ENCODE measurements at regions not wholly inside any gene's neighbourhood (a gene's known extent, or its start where the extent isn't known, plus 50 kb on each side); places are given as distances from the start of the nearest gene placed in this dataset.

DNA sequence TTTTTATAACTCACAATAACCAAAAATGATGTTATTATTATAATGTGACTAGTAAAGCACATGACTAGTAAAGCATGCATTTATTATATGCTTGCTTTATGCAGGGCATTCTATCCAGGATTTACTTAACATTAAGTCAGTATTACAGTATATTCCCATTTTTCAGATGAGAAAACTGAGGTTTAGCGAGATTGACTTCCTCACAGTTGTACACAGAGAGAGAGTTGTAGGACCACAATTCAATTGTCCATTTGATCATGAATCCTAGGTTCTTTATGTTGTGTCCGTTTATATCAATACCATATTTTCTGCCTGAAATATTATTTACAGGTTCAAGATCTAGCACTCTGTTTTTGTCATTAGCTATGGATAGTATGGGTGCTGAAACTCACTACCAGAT lies 301.5 kb downstream of the PRL start:
- TF ChIP-seq, protein P1, sequence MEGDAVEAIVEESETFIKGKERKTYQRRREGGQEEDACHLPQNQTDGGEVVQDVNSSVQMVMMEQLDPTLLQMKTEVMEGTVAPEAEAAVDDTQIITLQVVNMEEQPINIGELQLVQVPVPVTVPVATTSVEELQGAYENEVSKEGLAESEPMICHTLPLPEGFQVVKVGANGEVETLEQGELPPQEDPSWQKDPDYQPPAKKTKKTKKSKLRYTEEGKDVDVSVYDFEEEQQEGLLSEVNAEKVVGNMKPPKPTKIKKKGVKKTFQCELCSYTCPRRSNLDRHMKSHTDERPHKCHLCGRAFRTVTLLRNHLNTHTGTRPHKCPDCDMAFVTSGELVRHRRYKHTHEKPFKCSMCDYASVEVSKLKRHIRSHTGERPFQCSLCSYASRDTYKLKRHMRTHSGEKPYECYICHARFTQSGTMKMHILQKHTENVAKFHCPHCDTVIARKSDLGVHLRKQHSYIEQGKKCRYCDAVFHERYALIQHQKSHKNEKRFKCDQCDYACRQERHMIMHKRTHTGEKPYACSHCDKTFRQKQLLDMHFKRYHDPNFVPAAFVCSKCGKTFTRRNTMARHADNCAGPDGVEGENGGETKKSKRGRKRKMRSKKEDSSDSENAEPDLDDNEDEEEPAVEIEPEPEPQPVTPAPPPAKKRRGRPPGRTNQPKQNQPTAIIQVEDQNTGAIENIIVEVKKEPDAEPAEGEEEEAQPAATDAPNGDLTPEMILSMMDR (conservative IDR thresholded peaks at IDR 0.05), result no peak
- Mint-ChIP-seq H3K27me3 (ENCODE audit: low read depth) (no peaks in the 10 kb centered on the region), H3K4me3 (no peak overlapping the region), H3K4me1 (peaks cover 10 to 17% of the 10 kb centered on the region in 2 experiments; a peak in 3 of 4 replicates), H3K36me3 (ENCODE audit: insufficient read depth in 1 of 3, low read depth in 3 of 3) (peaks cover 0 to 4% (median 0%) of the 10 kb centered on the region in 3 experiments; a peak in 2 of 7 replicates), H3K9me3 (no peaks in the 10 kb centered on the region), H3K27ac (no peak overlapping the region)
- Histone ChIP-seq H4K20me1 (ENCODE audit: control insufficient read depth, insufficient read depth, insufficient read length) (no peaks in the 10 kb centered on the region), H2BK20ac (ENCODE audit: low read depth, low read length, poor library complexity, severe bottlenecking) (no peak overlapping the region), H3K79me1 (ENCODE audit: insufficient read depth, low read depth, low read length, poor library complexity, severe bottlenecking) (peaks cover 5% of the 10 kb centered on the region), H2BK5ac (ENCODE audit: insufficient read length, low read length) (no peak overlapping the region), H3K14ac (ENCODE audit: insufficient read depth, low read length) (no peak overlapping the region), H3K18ac (ENCODE audit: insufficient read length, low read depth, low read length) (no peak overlapping the region), H3K9ac (ENCODE audit: extremely low read depth, insufficient read length, low read length) (no peak overlapping the region), H3K56ac (ENCODE audit: insufficient read length, low read depth, low read length) (no peak overlapping the region), H3K27me3 (ENCODE audit: insufficient read depth, low read length) (no peaks in the 10 kb centered on the region), H2AK5ac (ENCODE audit: insufficient read length, low read length) (no peak overlapping the region), H2BK15ac (ENCODE audit: low read depth, low read length) (no peak overlapping the region), H2AFZ (ENCODE audit: low read length) (no peak overlapping the region), H3K23ac (ENCODE audit: insufficient read length, low read depth, low read length) (no peak overlapping the region), H3K27ac (ENCODE audit: insufficient read length, low read depth, low read length) (no peak overlapping the region), H3K9me3 (ENCODE audit: control insufficient read depth, low read depth, low read length) (no peaks in the 10 kb centered on the region), H3K79me2 (ENCODE audit: insufficient read depth, low read length) (no peaks in the 10 kb centered on the region), H4K91ac (ENCODE audit: insufficient read length, low read depth, low read length) (no peak overlapping the region), H2BK120ac (ENCODE audit: low read depth, low read length, poor library complexity, severe bottlenecking) (no peak overlapping the region), H3K4me1 (ENCODE audit: insufficient read depth, low read length) (no peaks in the 10 kb centered on the region; the same call in 1 of the 2 replicates), H4K5ac (ENCODE audit: insufficient read length, low read depth, low read length) (no peak overlapping the region), H4K8ac (replicated peaks; ENCODE audit: insufficient read length, low read depth, low read length) (no peak overlapping the region), H2BK12ac (ENCODE audit: insufficient read length, low read depth, low read length) (no peak overlapping the region), H3T11ph (ENCODE audit: low read length) (no peak overlapping the region), H3K23me2 (ENCODE audit: insufficient read length, low read depth, low read length, poor library complexity, severe bottlenecking) (no peaks in the 10 kb centered on the region), H3K4me2 (ENCODE audit: insufficient read depth, insufficient read length, low read length) (no peak overlapping the region), H3K4ac (ENCODE audit: low read depth, low read length) (no peak overlapping the region)
- no CpG with 5 or more reads among the region's 2 CpGs for WGBS (ENCODE audit: extremely low coverage, insufficient read length, low lambda C conversion rate)
- DNase-seq, result no peak
